Endodermal cell (in vitro differentiated cells): ENCODE measurements at regions not wholly inside any gene's neighbourhood (a gene's known extent, or its start where the extent isn't known, plus 50 kb on each side); places are given as distances from the start of the nearest gene placed in this dataset.

Source experiments
- DNase-seq: peaks from one replicate; pipeline ENCODE4 v3.0.0-alpha.2; 2017
- H3K27ac ChIP-seq: 2 replicates; pipeline ENCODE4 v1.5.1; 2013; ENCODE audit warnings: mild to moderate bottlenecking, low read depth, low read length, moderate library complexity
- H3K27me3 ChIP-seq: 2 replicates; pipeline ENCODE4 v1.6.1; 2013; ENCODE audit warnings: mild to moderate bottlenecking, low read length, moderate library complexity; ENCODE audit not compliant: insufficient read depth, control insufficient read depth, poor library complexity, severe bottlenecking
- H3K36me3 ChIP-seq: 2 replicates; pipeline ENCODE4 v1.7.0; 2013; ENCODE audit warnings: mild to moderate bottlenecking, low read length, moderate library complexity; ENCODE audit not compliant: control insufficient read depth, insufficient read depth
- H3K4me1 ChIP-seq: one replicate; pipeline ENCODE4 v1.7.0; 2013; ENCODE audit warnings: low read length; ENCODE audit not compliant: control insufficient read depth, insufficient read depth
- H3K4me3 ChIP-seq: 2 replicates; pipeline ENCODE4 v1.5.1; 2013; ENCODE audit warnings: mild to moderate bottlenecking, low read length, moderate library complexity
- H3K9ac ChIP-seq: 2 replicates; pipeline ENCODE4 v1.6.1; 2013; ENCODE audit warnings: mild to moderate bottlenecking, low read length, moderate library complexity; ENCODE audit not compliant: poor library complexity, severe bottlenecking; ENCODE audit errors: extremely low read depth
- H3K9me3 ChIP-seq: 2 replicates; pipeline ENCODE4 v1.6.1; 2013; ENCODE audit warnings: mild to moderate bottlenecking, low read length, moderate library complexity; ENCODE audit not compliant: control insufficient read depth
- H3K27ac Mint-ChIP-seq: 2 replicates; pipeline ENCODE4 v1.8.0; 2020; ENCODE audit warnings: mixed read lengths
- H3K27me3 Mint-ChIP-seq: 2 replicates; pipeline ENCODE4 v1.8.0; 2021; ENCODE audit warnings: mild to moderate bottlenecking, mixed read lengths; ENCODE audit not compliant: insufficient read depth
- H3K36me3 Mint-ChIP-seq: 2 replicates; pipeline ENCODE4 v1.8.0; 2020; ENCODE audit warnings: low read depth, mixed read lengths
- H3K4me1 Mint-ChIP-seq: 2 replicates; pipeline ENCODE4 v1.8.0; 2020; ENCODE audit warnings: mixed read lengths
- H3K4me3 Mint-ChIP-seq: 2 replicates; pipeline ENCODE4 v1.8.0; 2020; ENCODE audit warnings: mild to moderate bottlenecking, moderate library complexity, mixed read lengths
- H3K9me3 Mint-ChIP-seq: 2 replicates; pipeline ENCODE4 v1.8.0; 2020; ENCODE audit warnings: mild to moderate bottlenecking, mixed read lengths
- WGBS, 2 experiments: methylation state at CpG; one replicate each; pipeline versions ENCODE4 v1.1.5 to v1.1.7; 2013; ENCODE audit warnings: missing lambda C conversion rate in 2 of 2, mixed read lengths in 1 of 2; ENCODE audit not compliant: insufficient coverage in 1 of 2, insufficient read length in 1 of 2; 5-methylcytosine and 5-hydroxymethylcytosine counted together
- TF ChIP-seq, protein P1 (sequence below): fragments of 200-600 bp; sonication (generic); conservative IDR thresholded peaks from 2 replicates; pipeline ENCODE4 v1.5.0; 2021; ENCODE audit warnings: antibody characterized with exemption, mild to moderate bottlenecking

GRCh38 chr6:15818491-15818890, 155.7 kb upstream of the DTNBP1 start:
- Mint-ChIP-seq H3K36me3 (no peaks in the 10 kb centered on the region), H3K27me3 (peaks cover 17% of the 10 kb centered on the region), H3K4me1 (no peaks in the 10 kb centered on the region), H3K9me3 (no peaks in the 10 kb centered on the region), H3K4me3 (no peak overlapping the region), H3K27ac (no peak overlapping the region)
- TF ChIP-seq, protein P1, sequence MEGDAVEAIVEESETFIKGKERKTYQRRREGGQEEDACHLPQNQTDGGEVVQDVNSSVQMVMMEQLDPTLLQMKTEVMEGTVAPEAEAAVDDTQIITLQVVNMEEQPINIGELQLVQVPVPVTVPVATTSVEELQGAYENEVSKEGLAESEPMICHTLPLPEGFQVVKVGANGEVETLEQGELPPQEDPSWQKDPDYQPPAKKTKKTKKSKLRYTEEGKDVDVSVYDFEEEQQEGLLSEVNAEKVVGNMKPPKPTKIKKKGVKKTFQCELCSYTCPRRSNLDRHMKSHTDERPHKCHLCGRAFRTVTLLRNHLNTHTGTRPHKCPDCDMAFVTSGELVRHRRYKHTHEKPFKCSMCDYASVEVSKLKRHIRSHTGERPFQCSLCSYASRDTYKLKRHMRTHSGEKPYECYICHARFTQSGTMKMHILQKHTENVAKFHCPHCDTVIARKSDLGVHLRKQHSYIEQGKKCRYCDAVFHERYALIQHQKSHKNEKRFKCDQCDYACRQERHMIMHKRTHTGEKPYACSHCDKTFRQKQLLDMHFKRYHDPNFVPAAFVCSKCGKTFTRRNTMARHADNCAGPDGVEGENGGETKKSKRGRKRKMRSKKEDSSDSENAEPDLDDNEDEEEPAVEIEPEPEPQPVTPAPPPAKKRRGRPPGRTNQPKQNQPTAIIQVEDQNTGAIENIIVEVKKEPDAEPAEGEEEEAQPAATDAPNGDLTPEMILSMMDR = no peak
- Histone ChIP-seq H3K27ac (no peak overlapping the region), H3K4me3 (no peak overlapping the region), H3K4me1 (no peaks in the 10 kb centered on the region), H3K36me3 (no peaks in the 10 kb centered on the region), H3K27me3 (no peaks in the 10 kb centered on the region), H3K9me3 (no peaks in the 10 kb centered on the region), H3K9ac (no peak overlapping the region)
- WGBS, 2 experiments = 83% methylated on average over 2 of the region's 2 CpGs; no CpG with 5 or more reads in 1 of the 2 experiments
- no peak for DNase-seq

DNA sequence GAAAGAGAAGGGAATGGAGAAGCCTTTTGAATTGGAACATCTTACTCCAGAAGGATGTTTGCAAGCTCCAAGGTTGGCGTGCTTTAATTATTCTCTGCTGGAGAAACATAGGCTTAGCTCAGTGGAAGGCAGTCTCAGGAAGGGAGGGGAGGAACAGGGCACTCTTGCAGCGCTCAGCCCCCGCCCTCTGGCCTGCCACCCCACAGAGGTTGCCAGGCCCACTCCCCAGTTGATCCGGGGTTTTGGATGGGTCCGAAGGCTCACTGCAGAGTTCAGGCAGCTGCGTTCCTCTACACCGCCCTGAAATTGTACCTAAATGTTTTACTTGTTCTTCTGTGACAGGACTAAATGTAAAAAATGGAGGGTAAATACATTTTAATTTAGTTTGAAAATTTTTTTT, 155.2 kb upstream of the DTNBP1 start:
- Histone ChIP-seq H3K4me3 (no peak overlapping the region), H3K27ac (no peak overlapping the region), H3K36me3 (no peaks in the 10 kb centered on the region), H3K27me3 (no peaks in the 10 kb centered on the region), H3K9me3 (no peaks in the 10 kb centered on the region), H3K9ac (no peak overlapping the region), H3K4me1 (no peaks in the 10 kb centered on the region)
- peaks cover 13% of the 10 kb centered on the region for H3K27me3 Mint-ChIP-seq
- no peak for DNase-seq
- H3K4me3 Mint-ChIP-seq = no peak overlapping the region
- H3K36me3 Mint-ChIP-seq = no peaks in the 10 kb centered on the region
- H3K27ac Mint-ChIP-seq = no peak overlapping the region
- H3K4me1 Mint-ChIP-seq = no peaks in the 10 kb centered on the region
- TF ChIP-seq, protein P1 = no peak
- 91 to 100% methylated on average over 1 to 7 of the region's 7 CpGs for WGBS, 2 experiments
- H3K9me3 Mint-ChIP-seq = no peaks in the 10 kb centered on the region

DNA sequence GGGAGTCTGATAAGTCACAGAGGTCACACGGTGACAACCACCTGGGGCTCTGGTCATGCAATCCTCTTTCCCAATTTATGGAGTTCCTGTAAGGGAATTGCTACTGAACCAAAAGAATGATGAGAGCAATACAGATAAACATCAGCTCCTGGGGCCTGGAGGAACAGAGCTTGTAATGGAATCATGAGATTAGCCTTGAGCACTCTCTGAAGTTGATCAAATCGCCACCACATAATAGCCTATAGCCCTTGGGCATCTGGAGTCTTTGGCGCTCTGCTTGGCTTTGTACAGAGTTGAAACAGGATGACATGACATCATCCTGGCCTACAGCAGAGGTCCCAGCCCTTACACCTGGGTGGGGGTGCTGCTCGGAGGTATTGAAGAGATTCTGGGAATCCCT, 154.3 kb upstream of the DTNBP1 start:
- H3K9me3 ChIP-seq = no peaks in the 10 kb centered on the region
- DNase-seq = no peak
- H3K4me1 Mint-ChIP-seq = no peaks in the 10 kb centered on the region
- no peaks in the 10 kb centered on the region for H3K27me3 ChIP-seq
- 92 to 93% methylated on average over 3 to 4 of the region's 4 CpGs for WGBS, 2 experiments
- H3K4me3 ChIP-seq = no peak overlapping the region
- H3K36me3 Mint-ChIP-seq = no peaks in the 10 kb centered on the region
- H3K9me3 Mint-ChIP-seq = no peaks in the 10 kb centered on the region
- peaks cover 9% of the 10 kb centered on the region for H3K27me3 Mint-ChIP-seq
- TF ChIP-seq, protein P1 = no peak
- H3K4me3 Mint-ChIP-seq = no peak overlapping the region
- H3K36me3 ChIP-seq = no peaks in the 10 kb centered on the region
- H3K27ac Mint-ChIP-seq = no peak overlapping the region
- H3K27ac ChIP-seq = no peak overlapping the region
- no peaks in the 10 kb centered on the region for H3K4me1 ChIP-seq
- H3K9ac ChIP-seq = no peak overlapping the region
